ENCODE measurements at regions not wholly inside any gene's neighbourhood (a gene's known extent, or its start where the extent isn't known, plus 50 kb on each side); places are given as distances from the start of the nearest gene placed in this dataset.

GRCh38 chr2:74045454-74045853 lies 60.7 kb downstream of the TET3 start:
- Histone ChIP-seq H3K9me3 (ENCODE audit: control insufficient read depth in 1 of 2, insufficient read depth in 1 of 2, low read length in 2 of 2) (no peaks in the 10 kb centered on the region), H3K27me3 (ENCODE audit: control insufficient read depth in 1 of 2, insufficient read depth in 2 of 2, low read length in 2 of 2) (no peaks in the 10 kb centered on the region), H3K36me3 (ENCODE audit: insufficient read depth, low read length) (peaks cover 33% of the 10 kb centered on the region), H3K27ac (ENCODE audit: low read depth in 1 of 2, low read length in 2 of 2) (no peak overlapping the region), H3K4me3 (ENCODE audit: low read length) (no peak overlapping the region), H3K4me1 (ENCODE audit: insufficient read depth, low read length) (peaks cover 9% of the 10 kb centered on the region)
- no peak for TF ChIP-seq CTCF (IDR thresholded peaks at IDR 0.05)
- DNase-seq (no peak), ATAC-seq (ENCODE audit: poor library complexity) (no peak)
- CTCF ChIA-PET = no interaction called here
- intact Hi-C loops (cut with DNase I, micrococcal nuclease) = no loop called here
- Mint-ChIP-seq H3K4me3 (no peak overlapping the region), H3K9me3 (no peaks in the 10 kb centered on the region), H3K27me3 (no peaks in the 10 kb centered on the region), H3K27ac (peak overlapping the region; percentile 55), H3K36me3 (ENCODE audit: low read depth) (peaks cover 32% of the 10 kb centered on the region), H3K4me1 (ENCODE audit: low read depth) (peaks cover 67% of the 10 kb centered on the region)
- POLR2A ChIA-PET = no interaction called here

- H3K36me3 ChIP-seq (ENCODE audit: insufficient read depth, low read length) = peaks cover 33% of the 10 kb centered on the region
- H3K27me3 ChIP-seq (ENCODE audit: control insufficient read depth in 1 of 2, insufficient read depth in 2 of 2, low read length in 2 of 2) = no peaks in the 10 kb centered on the region
- H3K27ac ChIP-seq (ENCODE audit: low read depth in 1 of 2, low read length in 2 of 2) = no peak overlapping the region
- no peak overlapping the region for H3K4me3 Mint-ChIP-seq
- H3K9me3 Mint-ChIP-seq = no peaks in the 10 kb centered on the region
- DNase-seq (no peak), ATAC-seq (ENCODE audit: poor library complexity) (no peak)
- no peak for TF ChIP-seq CTCF (IDR thresholded peaks at IDR 0.05)
- peaks cover 66% of the 10 kb centered on the region for H3K4me1 Mint-ChIP-seq (ENCODE audit: low read depth)
- peaks cover 32% of the 10 kb centered on the region for H3K36me3 Mint-ChIP-seq (ENCODE audit: low read depth)
- ChIA-PET CTCF (no interaction called here), POLR2A (no interaction called here)
- H3K27ac Mint-ChIP-seq = no peak overlapping the region
- H3K27me3 Mint-ChIP-seq = no peaks in the 10 kb centered on the region
- no peaks in the 10 kb centered on the region for H3K9me3 ChIP-seq (ENCODE audit: control insufficient read depth in 1 of 2, insufficient read depth in 1 of 2, low read length in 2 of 2)
- H3K4me3 ChIP-seq (ENCODE audit: low read length) = no peak overlapping the region
- H3K4me1 ChIP-seq (ENCODE audit: insufficient read depth, low read length) = no peaks in the 10 kb centered on the region
- intact Hi-C loops (cut with DNase I, micrococcal nuclease) = loop anchor here in 1 of 2 experiments (2.0 kb wide), 1 partner anchor 50 kb away; no protein-coding TSS in a partner anchor
Measured at GRCh38 chr2:74046441-74046840, 61.7 kb downstream of the TET3 start.

- H3K9me3 Mint-ChIP-seq = no peaks in the 10 kb centered on the region
- peaks cover 66% of the 10 kb centered on the region for H3K4me1 Mint-ChIP-seq (ENCODE audit: low read depth)
- H3K4me3 Mint-ChIP-seq = no peak overlapping the region
- ChIA-PET CTCF (no interaction called here), POLR2A (no interaction called here)
- no peaks in the 10 kb centered on the region for H3K27me3 Mint-ChIP-seq
- intact Hi-C loops (cut with DNase I, micrococcal nuclease) = loop anchor here in 1 of 2 experiments (2.0 kb wide), 1 partner anchor 50 kb away; no protein-coding TSS in a partner anchor
- ATAC-seq (ENCODE audit: poor library complexity) (no peak), DNase-seq (no peak)
- Histone ChIP-seq H3K4me1 (ENCODE audit: insufficient read depth, low read length) (peaks cover 3% of the 10 kb centered on the region), H3K27ac (ENCODE audit: low read depth in 1 of 2, low read length in 2 of 2) (no peak overlapping the region), H3K27me3 (ENCODE audit: control insufficient read depth in 1 of 2, insufficient read depth in 2 of 2, low read length in 2 of 2) (no peaks in the 10 kb centered on the region), H3K4me3 (ENCODE audit: low read length) (no peak overlapping the region), H3K9me3 (ENCODE audit: control insufficient read depth in 1 of 2, insufficient read depth in 1 of 2, low read length in 2 of 2) (no peaks in the 10 kb centered on the region), H3K36me3 (ENCODE audit: insufficient read depth, low read length) (peaks cover 33% of the 10 kb centered on the region)
- peaks cover 32% of the 10 kb centered on the region for H3K36me3 Mint-ChIP-seq (ENCODE audit: low read depth)
- no peak overlapping the region for H3K27ac Mint-ChIP-seq
- TF ChIP-seq CTCF (IDR thresholded peaks at IDR 0.05) = no peak
Measured at GRCh38 chr2:74047152-74047551, 62.4 kb downstream of the TET3 start.
